ENCODE measurements at regions not wholly inside any gene's neighbourhood (a gene's known extent, or its start where the extent isn't known, plus 50 kb on each side); places are given as distances from the start of the nearest gene placed in this dataset.

- Mint-ChIP-seq H3K27me3 (ENCODE audit: unreplicated experiment) (no peaks in the 10 kb centered on the region), H3K9me3 (ENCODE audit: unreplicated experiment) (no peaks in the 10 kb centered on the region), H3K4me3 (ENCODE audit: unreplicated experiment) (no peak overlapping the region), H3K27ac (ENCODE audit: unreplicated experiment) (no peak overlapping the region), H3K4me1 (ENCODE audit: unreplicated experiment) (peaks cover 14% of the 10 kb centered on the region), H3K36me3 (ENCODE audit: unreplicated experiment) (no peaks in the 10 kb centered on the region)
- no peak for DNase-seq (ENCODE audit: extremely low spot score, unreplicated experiment)
- no peak for TF ChIP-seq CTCF (IDR thresholded peaks at IDR 0.05)
These were observed 335.9 kb upstream of the SLCO3A1 start for GRCh38 chr15:91517491-91518200.

- Mint-ChIP-seq H3K27ac (ENCODE audit: unreplicated experiment) (no peak overlapping the region), H3K4me3 (ENCODE audit: unreplicated experiment) (no peak overlapping the region), H3K36me3 (ENCODE audit: unreplicated experiment) (no peaks in the 10 kb centered on the region), H3K9me3 (ENCODE audit: unreplicated experiment) (no peaks in the 10 kb centered on the region), H3K27me3 (ENCODE audit: unreplicated experiment) (peaks cover 6% of the 10 kb centered on the region), H3K4me1 (ENCODE audit: unreplicated experiment) (peaks cover 10% of the 10 kb centered on the region)
- no peak for DNase-seq (ENCODE audit: extremely low spot score, unreplicated experiment)
- TF ChIP-seq CTCF (IDR thresholded peaks at IDR 0.05): no peak
These were observed 332.7 kb upstream of the SLCO3A1 start for GRCh38 chr15:91520850-91521249.

- Mint-ChIP-seq H3K9me3 (ENCODE audit: unreplicated experiment) (no peaks in the 10 kb centered on the region), H3K36me3 (ENCODE audit: unreplicated experiment) (no peaks in the 10 kb centered on the region), H3K4me3 (ENCODE audit: unreplicated experiment) (no peak overlapping the region), H3K4me1 (ENCODE audit: unreplicated experiment) (peaks cover 10% of the 10 kb centered on the region), H3K27me3 (ENCODE audit: unreplicated experiment) (peaks cover 13% of the 10 kb centered on the region), H3K27ac (ENCODE audit: unreplicated experiment) (no peak overlapping the region)
- no peak for DNase-seq (ENCODE audit: extremely low spot score, unreplicated experiment)
- no peak for TF ChIP-seq CTCF (IDR thresholded peaks at IDR 0.05)
These were observed 332.0 kb upstream of the SLCO3A1 start for GRCh38 chr15:91521548-91521947.

GRCh38 chr15:91521996-91522395, 331.5 kb upstream of the SLCO3A1 start:
- H3K27ac Mint-ChIP-seq (ENCODE audit: unreplicated experiment): no peak overlapping the region
- no peak for TF ChIP-seq CTCF (IDR thresholded peaks at IDR 0.05)
- no peaks in the 10 kb centered on the region for H3K36me3 Mint-ChIP-seq (ENCODE audit: unreplicated experiment)
- H3K27me3 Mint-ChIP-seq (ENCODE audit: unreplicated experiment): peaks cover 16% of the 10 kb centered on the region
- no peak for DNase-seq (ENCODE audit: extremely low spot score, unreplicated experiment)
- peaks cover 10% of the 10 kb centered on the region for H3K4me1 Mint-ChIP-seq (ENCODE audit: unreplicated experiment)
- no peak overlapping the region for H3K4me3 Mint-ChIP-seq (ENCODE audit: unreplicated experiment)
- no peaks in the 10 kb centered on the region for H3K9me3 Mint-ChIP-seq (ENCODE audit: unreplicated experiment)

GRCh38 chr15:91522605-91523332, 330.7 kb upstream of the SLCO3A1 start:
- DNase-seq (ENCODE audit: extremely low spot score, unreplicated experiment): no peak
- H3K27ac Mint-ChIP-seq (ENCODE audit: unreplicated experiment): no peak overlapping the region
- H3K4me3 Mint-ChIP-seq (ENCODE audit: unreplicated experiment): no peak overlapping the region
- no peaks in the 10 kb centered on the region for H3K36me3 Mint-ChIP-seq (ENCODE audit: unreplicated experiment)
- H3K4me1 Mint-ChIP-seq (ENCODE audit: unreplicated experiment): peaks cover 10% of the 10 kb centered on the region
- TF ChIP-seq CTCF (IDR thresholded peaks at IDR 0.05): peak; percentile 44
- no peaks in the 10 kb centered on the region for H3K9me3 Mint-ChIP-seq (ENCODE audit: unreplicated experiment)
- peaks cover 19% of the 10 kb centered on the region for H3K27me3 Mint-ChIP-seq (ENCODE audit: unreplicated experiment)
